ENCODE measurements at regions not wholly inside any gene's neighbourhood (a gene's known extent, or its start where the extent isn't known, plus 50 kb on each side); places are given as distances from the start of the nearest gene placed in this dataset.

DNA sequence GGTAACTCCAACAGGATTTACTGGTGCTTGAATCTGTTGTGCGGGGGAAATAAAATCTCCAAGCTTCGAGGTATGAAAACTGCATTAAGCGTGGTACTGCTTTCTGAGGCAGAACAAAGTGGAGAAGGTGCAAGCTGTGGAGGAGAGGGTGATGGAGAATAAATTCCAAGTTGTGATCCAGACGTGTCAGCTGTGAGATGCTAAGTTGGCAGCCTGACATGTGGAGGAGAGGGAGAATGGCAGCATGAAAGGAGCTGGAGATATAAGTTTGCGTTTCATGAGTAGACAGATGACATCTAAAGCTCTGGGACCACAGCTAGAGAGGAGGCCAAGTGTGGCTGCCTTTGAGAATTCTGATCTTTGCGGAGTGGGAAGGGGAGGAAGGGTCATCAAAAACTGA lies 411.8 kb downstream of the FBXO15 start:
- no peak for DNase-seq (ENCODE audit: low read depth in 3 of 3)

DNA sequence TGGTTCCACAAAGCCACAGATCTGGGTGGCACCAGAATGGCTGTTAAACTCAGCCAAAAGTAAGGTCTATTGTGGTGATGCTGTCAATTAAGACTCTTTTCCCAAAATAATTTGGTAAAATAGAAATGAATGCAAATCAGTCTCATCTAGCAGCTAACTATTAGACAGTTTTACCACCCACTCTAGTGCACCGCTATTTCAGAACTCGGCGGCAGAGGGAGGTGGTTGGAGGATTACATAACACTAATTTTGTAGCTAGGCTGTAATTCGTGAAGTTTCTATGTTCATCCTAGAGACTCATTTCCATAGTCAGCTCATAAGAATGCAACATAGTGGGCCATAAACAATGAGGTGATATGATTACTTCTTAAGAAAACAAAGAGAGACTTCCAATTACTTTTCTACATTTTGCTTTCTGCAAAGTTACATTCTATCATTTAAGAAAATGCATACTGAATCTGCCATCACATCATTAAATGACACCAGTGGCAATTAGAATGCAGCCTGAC lies 413.8 kb downstream of the FBXO15 start:
- no peak for DNase-seq (ENCODE audit: low read depth in 3 of 3)

DNA sequence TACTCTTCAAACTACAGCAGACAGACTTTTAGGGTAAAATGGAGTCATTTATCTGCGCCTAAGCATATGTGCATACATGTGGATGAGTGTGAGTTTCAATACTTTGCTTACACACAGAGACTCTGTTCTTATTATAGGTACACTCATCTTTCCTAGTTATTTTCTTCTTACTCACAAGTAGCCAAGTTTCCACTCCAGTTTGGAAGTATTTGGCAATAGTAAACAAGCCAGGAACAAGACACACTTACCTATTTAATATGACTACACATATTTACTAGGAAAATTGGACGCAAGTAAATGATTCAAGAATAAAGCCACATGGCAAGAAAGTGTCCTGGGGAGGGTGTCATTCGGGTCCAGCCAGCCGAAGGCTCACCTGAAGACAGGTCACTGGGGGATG lies 414.3 kb downstream of the FBXO15 start:
- no peak for DNase-seq (ENCODE audit: low read depth in 3 of 3)

DNA sequence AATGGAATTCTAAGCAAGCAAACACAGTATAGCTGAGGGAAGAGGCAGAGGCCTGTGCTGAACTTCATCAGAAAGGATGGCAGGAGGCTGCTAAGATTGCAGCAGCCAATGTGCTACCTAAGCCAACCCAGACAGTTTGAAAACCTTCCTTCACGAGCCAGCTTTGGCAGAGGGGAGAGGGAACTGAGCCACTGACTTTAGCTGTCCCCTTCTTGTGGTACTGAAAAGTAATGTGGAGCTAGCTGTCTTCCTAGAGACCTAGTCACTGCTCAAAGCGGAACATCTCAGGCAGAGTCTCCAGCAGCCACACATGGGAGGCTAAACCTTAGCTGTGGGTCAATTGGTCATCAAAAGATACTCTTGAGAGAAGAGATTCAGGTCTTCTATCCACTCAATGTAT lies 419.0 kb downstream of the FBXO15 start:
- DNase-seq (ENCODE audit: low read depth in 3 of 3): no peak

DNA sequence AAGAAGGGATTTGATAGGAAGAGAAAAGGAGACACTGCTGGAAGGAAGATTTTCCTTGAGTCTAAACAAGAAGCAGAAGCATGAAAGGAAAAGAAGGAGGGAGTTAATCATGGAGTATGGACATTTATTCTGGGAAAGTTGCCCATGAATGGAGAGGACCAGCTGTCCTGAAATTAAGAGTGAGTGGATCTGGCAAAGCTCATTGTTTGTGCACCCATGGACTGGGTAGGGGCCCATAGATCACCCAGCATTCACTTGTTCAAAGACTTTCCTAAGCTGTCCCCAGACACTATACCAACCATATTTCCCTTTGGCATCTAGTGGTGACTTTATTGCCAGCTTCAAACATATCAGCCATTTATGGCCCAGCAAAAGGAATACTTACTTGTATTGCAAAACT lies 422.7 kb downstream of the FBXO15 start:
- DNase-seq (ENCODE audit: low read depth in 3 of 3): no peak

DNA sequence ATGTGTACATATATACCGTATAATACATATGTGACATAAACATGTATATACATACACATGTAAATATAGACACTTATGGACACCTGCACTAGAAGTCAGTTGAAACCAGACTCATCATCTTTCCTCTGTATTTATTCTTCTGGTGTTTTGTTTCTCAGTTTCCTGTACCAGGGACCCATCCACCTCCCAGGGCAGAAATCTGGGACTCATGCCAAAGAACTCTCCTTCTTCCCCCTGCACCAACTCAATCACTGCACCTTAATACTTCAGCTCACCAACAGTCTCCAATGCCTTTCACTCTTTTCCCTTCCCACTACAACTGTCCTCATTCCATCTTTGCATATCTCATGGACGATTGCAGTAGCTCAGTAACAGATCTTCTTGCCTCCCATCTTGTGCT lies 428.0 kb downstream of the FBXO15 start:
- no peak for DNase-seq (ENCODE audit: low read depth in 3 of 3)

DNA sequence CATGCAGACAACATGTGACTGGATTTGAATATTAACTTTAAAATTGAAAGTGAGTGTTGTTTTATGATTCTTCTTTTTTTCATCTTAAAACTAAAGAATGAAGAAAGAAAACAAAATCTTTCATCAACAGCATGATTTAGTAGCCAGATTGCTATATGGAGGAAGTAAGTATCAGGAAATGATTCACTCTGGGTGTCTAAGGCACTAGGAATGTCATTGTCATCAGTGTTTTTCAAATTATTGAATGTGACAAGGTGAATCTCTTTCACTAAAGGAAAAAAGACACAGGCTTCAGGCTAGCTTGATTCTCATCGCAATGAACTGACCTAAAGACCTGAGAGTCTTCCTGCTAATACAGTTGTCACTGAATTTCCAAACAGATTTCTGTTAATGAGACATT lies 430.1 kb downstream of the FBXO15 start:
- no peak for DNase-seq (ENCODE audit: low read depth in 3 of 3)

DNA sequence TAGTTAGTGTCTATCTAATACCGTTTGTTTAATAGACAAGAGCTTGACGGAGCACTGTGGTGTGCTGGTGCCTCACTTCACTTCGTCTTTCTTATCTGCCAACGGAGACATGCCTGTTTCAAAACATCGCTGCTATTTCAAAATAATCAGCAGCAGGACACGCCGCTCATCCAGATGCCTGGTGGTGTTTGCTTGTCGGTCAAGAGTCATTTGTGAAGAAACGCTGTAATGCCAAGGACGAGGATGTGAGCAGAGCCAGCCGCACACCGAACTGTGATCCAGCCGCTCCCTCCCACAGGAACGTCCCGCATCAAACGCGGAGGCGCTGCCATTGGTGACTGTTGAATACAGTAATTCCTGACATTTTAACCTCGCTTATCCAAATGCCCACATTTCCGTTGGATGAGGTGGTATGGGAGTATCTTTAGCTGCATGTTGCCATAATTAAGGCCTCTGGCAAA lies 432.4 kb downstream of the FBXO15 start:
- DNase-seq (ENCODE audit: low read depth in 3 of 3): no peak

DNA sequence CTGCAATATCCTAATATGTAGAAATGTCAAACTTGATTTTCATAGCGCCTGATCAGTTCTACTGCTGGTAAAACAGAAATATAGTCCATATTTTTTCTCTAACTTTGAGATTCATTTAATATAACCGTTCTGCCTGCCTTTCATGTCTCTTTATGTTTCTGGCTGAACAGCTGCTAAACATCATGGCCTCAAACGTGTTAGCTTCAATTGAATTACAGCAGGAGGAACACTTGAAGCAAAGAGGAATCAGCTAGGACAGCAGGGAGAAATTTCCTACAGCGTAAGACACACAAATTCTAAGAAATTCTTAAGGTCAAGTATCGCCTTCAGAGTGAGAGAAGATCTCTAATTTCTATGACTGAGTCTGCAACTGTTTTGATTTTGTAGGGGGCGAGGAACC lies 433.2 kb downstream of the FBXO15 start:
- no peak for DNase-seq (ENCODE audit: low read depth in 3 of 3)

DNA sequence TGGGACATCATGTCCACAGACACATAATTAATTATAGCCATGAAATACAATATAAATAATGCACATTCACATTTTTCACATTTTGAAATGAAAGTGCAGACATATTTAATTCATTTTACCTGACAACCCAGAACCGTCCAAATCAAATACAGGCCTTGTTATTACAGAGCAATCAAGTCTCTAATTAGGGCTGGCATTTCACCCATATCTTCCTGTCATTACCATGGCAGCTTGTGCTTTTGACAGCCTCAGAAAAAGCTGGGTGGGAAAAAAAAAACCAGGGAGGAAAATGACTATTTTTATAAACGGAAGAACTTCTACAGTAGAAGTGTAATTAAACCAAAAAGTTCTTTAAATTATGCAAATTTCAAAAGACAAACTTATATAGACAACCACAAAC lies 436.4 kb downstream of the FBXO15 start:
- DNase-seq (ENCODE audit: low read depth in 3 of 3): no peak

DNA sequence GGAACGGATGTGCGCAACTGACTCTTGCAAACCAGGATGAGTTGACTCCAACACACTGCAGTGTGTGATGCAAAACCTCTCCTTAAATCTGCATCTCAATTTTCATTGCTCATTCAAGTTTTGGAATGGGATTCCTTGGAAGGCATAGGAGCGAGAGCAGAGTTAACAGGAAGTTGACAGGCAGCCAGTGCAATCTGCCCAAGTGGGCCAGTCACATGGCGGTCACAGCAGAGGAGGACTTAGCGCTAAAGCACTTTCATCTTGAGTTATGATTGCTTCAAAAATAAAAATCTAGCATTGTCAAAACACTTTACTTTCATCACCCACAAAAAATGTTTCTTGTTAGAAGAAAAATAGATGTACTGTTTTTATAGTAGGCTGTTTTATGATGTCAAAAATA lies 439.0 kb downstream of the FBXO15 start:
- DNase-seq (ENCODE audit: low read depth in 3 of 3): no peak

DNA sequence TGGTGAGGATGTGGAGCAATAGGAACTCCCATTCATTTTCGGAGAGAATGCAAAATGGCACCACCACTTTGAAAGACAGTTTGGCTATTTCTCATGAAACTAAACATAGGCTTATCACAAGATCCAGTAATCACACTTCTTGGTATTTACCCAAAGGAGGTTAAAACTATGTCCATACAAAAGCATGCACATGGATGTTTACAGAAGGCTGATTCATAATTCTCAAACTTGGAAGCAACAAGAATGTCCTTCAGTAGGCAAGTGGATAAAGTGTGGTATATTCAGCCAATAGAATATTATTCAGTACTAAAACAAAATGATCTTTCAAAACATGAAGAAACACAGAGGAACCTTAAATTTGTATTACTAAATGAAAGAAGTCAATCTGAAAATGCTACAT lies 440.6 kb downstream of the FBXO15 start:
- DNase-seq (ENCODE audit: low read depth in 3 of 3): no peak

DNA sequence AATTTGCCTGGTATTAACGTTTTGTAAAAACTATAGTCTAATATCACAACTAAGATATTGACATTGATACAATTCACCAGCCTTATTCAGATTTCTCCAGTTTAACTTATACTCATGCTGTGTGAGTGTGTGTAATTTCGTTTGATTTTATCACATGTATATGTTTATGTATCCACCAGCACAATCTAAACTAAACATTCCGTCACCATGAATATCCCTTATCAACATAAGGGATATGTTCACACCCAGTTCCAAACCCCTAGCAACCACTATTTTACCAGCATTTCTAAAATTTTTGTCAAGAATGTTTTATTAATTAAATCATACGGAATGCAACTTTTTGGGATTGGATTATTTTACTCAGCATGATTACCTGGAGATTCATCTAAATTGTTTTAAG lies 450.3 kb downstream of the FBXO15 start:
- no peak for DNase-seq (ENCODE audit: low read depth in 3 of 3)

DNA sequence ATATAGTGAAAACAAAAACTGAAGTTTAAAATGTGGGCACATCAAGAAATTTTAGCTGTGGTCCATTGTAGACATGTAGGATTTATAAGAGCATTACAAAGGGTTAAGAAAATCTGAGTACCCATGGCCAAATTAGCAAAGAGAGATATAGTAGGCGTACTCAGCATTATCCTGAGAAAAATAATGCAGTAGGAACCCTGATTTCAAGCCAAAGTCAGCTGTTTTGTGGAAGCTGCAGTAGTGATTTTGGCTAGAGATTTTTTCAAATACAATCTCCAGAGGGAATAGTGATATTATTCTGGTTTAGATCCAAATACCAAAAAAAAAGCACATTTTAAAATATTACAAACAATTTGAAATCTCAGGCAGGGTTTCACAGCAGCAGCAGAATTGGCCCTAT lies 450.9 kb downstream of the FBXO15 start:
- no peak for DNase-seq (ENCODE audit: low read depth in 3 of 3)

DNA sequence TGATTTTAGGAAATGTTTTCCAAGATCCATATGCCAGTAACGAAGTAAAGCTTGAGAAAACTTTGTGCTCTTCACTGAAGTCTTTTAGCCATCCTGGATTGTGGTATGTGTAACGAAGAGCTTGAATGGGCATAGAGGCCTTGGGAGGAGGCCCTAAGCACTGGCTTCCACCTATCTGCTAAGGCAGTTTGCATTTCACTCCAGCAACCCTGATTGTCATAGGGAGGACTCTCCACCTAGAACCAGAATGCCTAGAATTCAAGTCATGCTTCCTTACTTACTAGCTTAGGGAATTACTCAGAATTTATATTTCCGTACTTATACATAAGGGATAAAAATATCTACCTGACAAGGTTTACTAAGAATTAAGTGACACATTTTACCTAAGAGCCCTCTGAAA lies 451.5 kb downstream of the FBXO15 start:
- DNase-seq (ENCODE audit: low read depth in 3 of 3): no peak

DNA sequence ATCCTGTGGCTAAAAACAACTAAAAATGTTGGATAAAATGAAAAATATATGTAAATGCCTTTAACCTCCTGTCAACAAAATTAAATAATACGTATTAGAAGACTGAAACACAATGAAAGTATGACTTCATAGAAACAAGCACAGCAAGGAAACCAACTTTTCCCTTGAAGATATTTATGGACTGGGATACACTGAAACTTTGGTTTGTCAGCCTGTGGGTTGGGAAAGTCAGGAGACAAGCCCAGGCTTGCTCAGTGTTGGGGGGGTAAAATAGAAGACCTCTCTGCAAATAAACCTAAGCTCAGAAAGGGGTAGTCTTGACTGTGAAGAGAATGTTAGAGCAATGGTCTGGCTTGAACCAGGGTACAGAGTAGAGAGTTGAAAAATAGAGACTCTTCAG lies 454.5 kb downstream of the FBXO15 start:
- no peak for DNase-seq (ENCODE audit: low read depth in 3 of 3)

DNA sequence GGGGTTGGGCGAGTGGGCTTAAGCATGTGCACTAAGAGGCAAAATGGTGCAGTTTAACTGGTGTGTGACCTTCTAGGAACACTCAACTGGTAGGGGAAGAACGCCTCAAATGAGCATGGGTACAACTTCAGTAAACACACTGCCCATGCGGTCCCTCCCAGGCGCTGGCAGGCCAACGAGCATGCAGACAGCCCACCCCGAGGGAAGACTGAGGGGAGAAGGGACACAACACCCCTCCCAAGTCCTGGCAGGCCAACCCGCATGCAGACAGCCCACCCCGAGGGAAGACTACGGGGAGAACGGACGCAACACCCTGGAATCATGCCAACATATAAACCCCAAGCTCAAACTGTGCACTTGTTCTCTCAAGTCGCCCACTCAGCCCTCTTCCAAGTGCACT lies 456.0 kb downstream of the FBXO15 start:
- no peak for DNase-seq (ENCODE audit: low read depth in 3 of 3)

DNA sequence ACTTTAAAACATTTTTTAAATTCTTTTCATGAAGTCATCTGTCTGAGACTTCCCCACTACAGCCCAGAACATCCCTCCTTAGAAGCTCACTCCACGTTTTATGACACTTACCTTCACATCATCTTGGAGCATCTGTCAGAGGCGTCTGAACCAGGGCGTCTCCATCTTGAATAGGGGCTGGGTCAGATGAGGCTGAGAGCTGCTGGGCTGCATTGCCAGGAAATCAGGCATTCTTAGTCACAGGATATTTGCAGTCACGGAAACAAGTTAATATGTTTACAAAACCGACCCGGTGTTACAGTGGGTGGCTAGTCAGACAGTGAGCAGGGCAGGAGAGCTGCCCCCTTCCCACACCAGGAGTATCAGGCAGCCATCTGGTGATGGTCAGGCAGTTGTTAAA lies 456.5 kb downstream of the FBXO15 start:
- DNase-seq (ENCODE audit: low read depth in 3 of 3): no peak

DNA sequence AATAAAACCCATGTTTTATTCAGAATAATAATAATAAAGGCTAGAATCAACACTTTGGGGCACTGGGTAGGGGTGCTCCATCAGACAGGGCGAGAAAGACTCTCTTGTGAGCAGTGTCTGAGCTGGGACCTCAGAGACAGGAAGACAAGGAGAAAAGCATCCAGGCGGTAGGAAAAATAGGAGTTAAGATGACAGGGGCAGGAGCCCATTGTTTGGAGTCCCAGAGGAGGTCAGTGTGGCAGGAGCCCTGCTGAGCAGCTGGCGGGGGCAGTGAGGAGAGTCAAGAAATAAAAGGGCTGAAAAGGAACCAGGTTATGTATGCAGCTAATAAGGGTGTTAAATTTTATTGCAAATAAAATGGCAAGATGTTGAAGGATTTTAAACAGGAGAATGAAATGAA lies 457.4 kb downstream of the FBXO15 start:
- DNase-seq (ENCODE audit: low read depth in 3 of 3): no peak

DNA sequence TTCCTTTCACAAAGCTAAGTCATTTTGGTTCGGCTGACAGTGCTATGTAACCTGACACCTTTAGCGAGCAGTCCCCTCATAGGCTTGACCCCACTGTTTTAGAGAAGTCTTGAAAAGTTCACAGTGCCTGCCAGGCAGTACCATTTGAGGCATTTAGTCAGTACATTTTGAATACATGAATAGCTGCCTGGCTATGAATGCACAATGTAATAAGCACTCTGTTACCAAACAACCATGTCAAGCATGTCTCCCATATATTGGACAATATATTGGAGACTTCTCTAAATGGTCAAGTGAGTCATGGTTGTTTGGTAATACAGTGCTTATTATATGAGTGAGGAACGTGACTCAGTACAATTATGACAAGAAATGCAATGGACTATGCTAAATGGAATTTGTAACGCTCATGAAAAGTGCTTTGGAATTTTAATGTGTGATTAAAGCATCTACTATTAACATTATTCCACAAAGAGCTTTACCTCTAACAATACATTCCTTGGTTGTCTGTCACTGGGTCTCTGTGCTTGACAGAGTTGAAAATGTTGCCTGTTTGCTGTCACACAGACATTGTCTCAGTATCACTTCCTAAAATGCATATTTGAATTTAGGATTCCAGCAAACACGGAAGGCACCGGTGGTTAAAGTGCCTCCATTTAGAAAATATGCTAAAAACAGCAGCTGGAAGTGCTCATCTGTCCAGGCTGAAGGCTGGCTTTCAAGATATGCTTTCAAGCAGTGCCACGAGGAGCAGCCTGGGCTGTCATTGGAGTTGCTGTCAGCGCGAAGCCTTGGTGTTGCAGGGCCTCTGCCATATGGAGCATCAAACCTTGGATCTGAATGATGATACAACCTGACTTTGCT lies 458.6 kb downstream of the FBXO15 start:
- no peak for DNase-seq (ENCODE audit: low read depth in 3 of 3)

DNA sequence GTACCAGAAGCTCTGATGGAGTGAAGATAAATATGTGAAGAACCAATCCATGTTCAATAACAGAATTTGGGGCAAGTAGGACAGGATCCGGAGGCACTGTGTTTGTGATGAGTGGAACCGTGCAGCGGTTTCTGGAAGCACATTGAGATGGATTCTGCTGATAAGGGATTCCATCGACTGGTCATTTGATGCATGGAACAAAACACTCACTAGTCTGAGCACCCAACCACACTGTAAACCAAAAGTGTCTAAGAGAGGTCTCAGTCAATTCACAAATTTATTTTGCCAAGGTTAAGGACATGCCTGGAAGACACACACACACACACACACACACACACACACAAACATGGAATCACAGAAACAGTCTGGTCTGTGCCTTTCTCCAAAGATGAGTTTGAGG lies 459.5 kb downstream of the FBXO15 start:
- no peak for DNase-seq (ENCODE audit: low read depth in 3 of 3)

DNA sequence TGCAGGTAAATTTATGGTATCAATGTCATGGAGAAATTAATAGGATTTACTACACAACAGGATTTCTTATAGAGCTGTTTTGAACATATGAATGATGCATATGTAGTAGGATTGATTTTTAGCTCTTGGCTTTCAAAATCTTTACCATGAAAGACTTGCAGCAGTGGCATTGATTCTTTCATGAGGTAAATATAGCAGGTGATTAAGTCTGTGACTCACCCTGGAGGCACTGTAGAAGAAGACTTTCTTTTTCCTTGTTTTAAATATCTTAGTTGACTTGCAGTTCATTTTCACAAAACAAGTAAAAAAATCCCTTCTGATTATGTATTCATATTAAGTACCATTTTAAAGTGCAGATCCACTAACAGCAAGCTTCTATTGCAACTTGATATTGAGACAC lies 463.0 kb downstream of the FBXO15 start:
- DNase-seq (ENCODE audit: low read depth in 3 of 3): no peak

DNA sequence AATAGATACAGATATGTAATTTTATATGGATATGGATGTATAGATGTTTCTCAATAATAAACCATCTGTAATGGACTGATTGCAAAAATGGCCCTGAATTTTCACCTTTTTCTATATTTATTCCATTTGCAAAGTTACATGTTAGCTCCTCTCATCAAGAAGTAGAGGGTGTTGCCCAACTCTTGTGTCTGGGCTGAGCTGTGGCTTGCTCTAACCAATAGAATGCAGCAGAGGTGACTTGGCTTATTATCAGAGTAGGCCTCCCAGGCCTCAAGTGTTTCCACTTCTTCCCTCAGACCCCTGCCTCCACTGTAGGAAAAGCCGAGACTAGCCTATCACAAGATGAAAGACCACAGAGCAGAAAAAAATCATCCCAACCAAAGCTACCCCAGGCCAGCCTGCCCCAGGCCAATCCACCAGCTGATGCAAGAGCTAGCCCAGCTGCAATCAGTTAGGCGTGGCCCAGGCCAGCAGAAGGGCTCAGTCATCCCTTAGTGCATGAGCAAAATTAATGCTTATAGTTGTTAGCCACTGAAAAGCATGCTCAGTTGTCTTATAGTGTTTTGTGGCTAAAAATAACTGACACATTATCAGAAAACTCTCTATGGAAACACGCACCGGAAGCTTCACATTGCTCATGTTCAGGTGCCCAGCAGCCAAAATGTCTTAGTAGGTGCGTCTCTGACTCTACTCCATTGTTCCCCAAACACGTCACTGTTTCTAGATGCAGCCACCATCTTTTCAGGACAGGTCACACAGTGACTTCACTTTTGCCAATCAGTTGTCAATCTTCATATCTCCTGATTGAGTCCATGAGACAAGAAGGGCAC lies 464.0 kb downstream of the FBXO15 start:
- no peak for DNase-seq (ENCODE audit: low read depth in 3 of 3)

Measured in stimulated activated CD4-positive, alpha-beta T cell treated with anti-CD3 and anti-CD28 coated beads, TNF-alpha, amount 100 ng/mL, for 48 hours (primary cell).